ENCODE measurements at regions not wholly inside any gene's neighbourhood (a gene's known extent, or its start where the extent isn't known, plus 50 kb on each side); places are given as distances from the start of the nearest gene placed in this dataset.

DNA sequence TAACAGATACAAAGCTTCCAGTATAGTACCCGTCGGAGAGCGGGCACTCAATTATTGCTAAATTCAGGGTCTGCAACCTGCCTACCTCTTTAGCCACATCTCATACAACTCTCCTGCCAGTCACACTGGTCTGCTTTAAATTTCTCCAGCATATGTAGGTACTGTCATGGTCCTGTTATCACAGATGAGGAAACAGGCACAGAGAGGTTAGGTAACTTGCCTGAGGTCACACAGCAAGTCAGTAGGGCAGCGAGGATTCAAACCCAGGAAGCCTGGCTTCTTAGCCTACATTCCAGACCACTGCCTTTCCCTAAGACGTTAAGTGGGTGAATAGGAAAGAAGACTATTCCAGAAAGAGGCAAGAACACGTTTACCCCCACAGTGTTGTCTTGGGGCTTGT is 186.0 kb upstream of the NFIB start:
- DNase-seq (ENCODE audit: low spot score in 2 of 2) (no peak), ATAC-seq (no peak)
- Mint-ChIP-seq H3K4me3 (no peak overlapping the region), H3K27ac (no peak overlapping the region), H3K36me3 (no peaks in the 10 kb centered on the region), H3K9me3 (peaks cover 8% of the 10 kb centered on the region), H3K4me1 (no peaks in the 10 kb centered on the region)

DNA sequence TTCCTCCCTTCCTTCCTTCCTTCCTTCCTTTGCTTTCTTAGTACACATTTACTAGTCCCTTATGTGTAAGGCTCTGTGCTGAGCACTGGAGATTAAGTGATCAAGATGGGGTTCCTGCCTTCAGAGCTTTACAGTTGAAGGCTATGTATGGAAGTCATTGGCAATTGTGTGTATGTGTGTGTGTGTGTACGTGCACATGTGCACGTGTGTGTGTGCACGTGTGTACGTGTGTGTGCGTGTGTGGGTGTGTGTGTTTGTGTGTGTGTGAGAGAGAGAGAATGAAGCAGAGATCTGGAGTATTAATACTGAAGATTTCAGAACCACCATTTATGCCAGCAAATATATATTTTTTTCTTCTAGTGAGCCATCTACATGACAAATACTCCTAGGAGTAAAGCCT is 184.9 kb upstream of the NFIB start:
- Mint-ChIP-seq H3K4me3 (no peak overlapping the region), H3K27ac (no peak overlapping the region), H3K36me3 (no peaks in the 10 kb centered on the region), H3K4me1 (no peaks in the 10 kb centered on the region), H3K9me3 (peaks cover 4% of the 10 kb centered on the region)
- DNase-seq (ENCODE audit: low spot score in 2 of 2) (no peak), ATAC-seq (no peak)

GRCh38 chr9:14497476-14497875 is 183.5 kb upstream of the NFIB start:
- Mint-ChIP-seq H3K4me1 (no peaks in the 10 kb centered on the region), H3K27ac (peak overlapping the region; percentile 35), H3K9me3 (no peaks in the 10 kb centered on the region), H3K36me3 (no peaks in the 10 kb centered on the region), H3K4me3 (no peak overlapping the region)
- DNase-seq (ENCODE audit: low spot score in 2 of 2): no peak
- ATAC-seq: no peak

DNA sequence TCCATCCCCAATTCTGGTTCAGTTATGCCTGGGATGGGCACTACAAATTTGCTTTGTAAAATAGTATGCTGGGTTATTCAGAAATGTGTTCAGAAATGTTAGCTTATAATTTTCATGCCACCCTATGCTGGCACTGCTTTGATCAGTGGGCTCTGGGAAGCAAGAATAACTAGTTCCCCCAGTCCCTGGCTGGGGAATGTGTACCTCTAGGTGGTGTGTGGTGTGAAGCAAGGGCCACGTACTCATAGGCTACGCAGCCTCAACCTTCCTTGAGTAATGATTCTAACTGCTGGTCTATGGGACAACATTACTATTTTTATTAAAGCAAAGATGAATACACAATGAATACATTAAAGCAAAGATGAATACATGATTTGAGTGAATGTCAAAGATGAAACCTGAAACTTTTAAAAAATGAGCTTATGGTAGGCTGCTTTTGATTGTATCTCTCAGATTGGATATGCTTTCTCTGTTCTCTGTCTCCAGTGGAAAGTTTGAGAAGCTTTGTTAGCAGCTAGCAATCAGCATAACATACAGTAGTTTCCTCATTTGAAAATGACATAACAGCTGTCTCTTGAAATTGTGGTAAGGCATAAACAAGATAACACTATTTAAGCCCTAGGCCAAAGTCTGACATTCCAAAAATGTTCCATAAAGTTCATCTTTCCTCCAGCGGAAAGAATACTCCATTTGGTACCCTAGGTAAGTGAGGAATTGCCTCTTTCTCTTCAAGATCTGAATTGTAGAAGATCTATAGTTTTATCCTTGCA is 174.7 kb upstream of the NFIB start:
- Mint-ChIP-seq H3K27ac (no peak overlapping the region), H3K36me3 (no peaks in the 10 kb centered on the region), H3K9me3 (no peaks in the 10 kb centered on the region), H3K4me3 (no peak overlapping the region), H3K4me1 (no peaks in the 10 kb centered on the region)
- DNase-seq (ENCODE audit: low spot score in 2 of 2): no peak
- no peak for ATAC-seq

- ATAC-seq: no peak
- no peak overlapping the region for H3K27ac Mint-ChIP-seq
Observed at GRCh38 chr9:14487547-14488185, 173.7 kb upstream of the NFIB start.

DNA sequence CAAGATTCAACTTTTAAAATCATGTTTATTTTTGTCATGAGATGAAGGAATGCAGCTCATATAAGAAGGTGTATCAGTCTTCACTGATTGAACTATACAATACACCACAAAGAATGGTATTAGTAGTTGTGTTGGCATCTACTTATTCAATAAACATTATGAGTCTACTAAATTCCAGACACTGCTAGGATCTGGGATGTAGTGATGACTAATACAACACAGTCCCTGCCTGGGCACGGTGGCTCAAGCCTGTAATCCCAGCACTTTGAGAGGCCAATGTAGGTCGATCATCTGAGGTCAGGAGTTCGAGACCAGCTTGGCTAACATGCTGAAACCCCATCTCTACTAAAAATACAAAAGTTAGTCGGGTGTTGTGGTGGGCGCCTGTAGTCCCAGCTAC is 171.4 kb upstream of the NFIB start:
- no peak overlapping the region for H3K4me3 Mint-ChIP-seq
- no peak overlapping the region for H3K27ac Mint-ChIP-seq
- no peaks in the 10 kb centered on the region for H3K4me1 Mint-ChIP-seq
- DNase-seq (ENCODE audit: low spot score in 2 of 2) (no peak), ATAC-seq (no peak)
- peaks cover 2% of the 10 kb centered on the region for H3K9me3 Mint-ChIP-seq
- H3K36me3 Mint-ChIP-seq: no peaks in the 10 kb centered on the region

More at GRCh38 chr9:14487547-14488185, 173.7 kb upstream of the NFIB start:
- Mint-ChIP-seq H3K4me3 (no peak overlapping the region), H3K36me3 (no peaks in the 10 kb centered on the region), H3K9me3 (no peaks in the 10 kb centered on the region), H3K4me1 (no peaks in the 10 kb centered on the region)
- no peak for DNase-seq (ENCODE audit: low spot score in 2 of 2)

- peaks cover 5% of the 10 kb centered on the region for H3K9me3 Mint-ChIP-seq
- no peak overlapping the region for H3K4me3 Mint-ChIP-seq
- DNase-seq (ENCODE audit: low spot score in 2 of 2) (no peak), ATAC-seq (no peak)
- H3K4me1 Mint-ChIP-seq: no peaks in the 10 kb centered on the region
- no peak overlapping the region for H3K27ac Mint-ChIP-seq
- no peaks in the 10 kb centered on the region for H3K36me3 Mint-ChIP-seq
Observed at GRCh38 chr9:14482856-14483255, 168.9 kb upstream of the NFIB start.

- Mint-ChIP-seq H3K9me3 (peaks cover 5% of the 10 kb centered on the region), H3K27ac (no peak overlapping the region), H3K4me3 (no peak overlapping the region), H3K36me3 (no peaks in the 10 kb centered on the region), H3K4me1 (no peaks in the 10 kb centered on the region)
- ATAC-seq (no peak), DNase-seq (ENCODE audit: low spot score in 2 of 2) (no peak)
Observed at GRCh38 chr9:14480526-14480925, 166.6 kb upstream of the NFIB start.

DNA sequence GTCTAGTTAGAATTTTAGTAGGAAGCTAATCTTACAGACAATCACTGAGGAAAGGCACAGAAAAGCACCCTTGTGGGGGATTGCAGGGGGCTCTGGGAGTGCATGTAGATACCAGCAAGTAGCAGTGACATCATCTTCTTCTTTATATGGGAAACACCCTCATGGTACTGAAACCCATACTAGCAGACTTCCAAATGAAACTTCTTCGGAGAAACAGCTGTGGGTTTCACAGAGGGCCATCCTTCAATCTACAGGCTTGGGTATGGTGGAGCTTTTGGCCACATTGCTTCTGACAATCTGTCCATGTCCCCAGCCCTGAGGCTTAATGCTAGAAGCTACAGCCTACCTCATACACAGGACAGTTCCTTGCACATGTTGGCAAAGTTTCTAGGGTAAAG is 165.2 kb upstream of the NFIB start:
- no peak for ATAC-seq
- Mint-ChIP-seq H3K4me1 (no peaks in the 10 kb centered on the region), H3K36me3 (no peaks in the 10 kb centered on the region), H3K9me3 (peaks cover 5% of the 10 kb centered on the region), H3K4me3 (no peak overlapping the region), H3K27ac (no peak overlapping the region)
- DNase-seq (ENCODE audit: low spot score in 2 of 2): no peak

DNA sequence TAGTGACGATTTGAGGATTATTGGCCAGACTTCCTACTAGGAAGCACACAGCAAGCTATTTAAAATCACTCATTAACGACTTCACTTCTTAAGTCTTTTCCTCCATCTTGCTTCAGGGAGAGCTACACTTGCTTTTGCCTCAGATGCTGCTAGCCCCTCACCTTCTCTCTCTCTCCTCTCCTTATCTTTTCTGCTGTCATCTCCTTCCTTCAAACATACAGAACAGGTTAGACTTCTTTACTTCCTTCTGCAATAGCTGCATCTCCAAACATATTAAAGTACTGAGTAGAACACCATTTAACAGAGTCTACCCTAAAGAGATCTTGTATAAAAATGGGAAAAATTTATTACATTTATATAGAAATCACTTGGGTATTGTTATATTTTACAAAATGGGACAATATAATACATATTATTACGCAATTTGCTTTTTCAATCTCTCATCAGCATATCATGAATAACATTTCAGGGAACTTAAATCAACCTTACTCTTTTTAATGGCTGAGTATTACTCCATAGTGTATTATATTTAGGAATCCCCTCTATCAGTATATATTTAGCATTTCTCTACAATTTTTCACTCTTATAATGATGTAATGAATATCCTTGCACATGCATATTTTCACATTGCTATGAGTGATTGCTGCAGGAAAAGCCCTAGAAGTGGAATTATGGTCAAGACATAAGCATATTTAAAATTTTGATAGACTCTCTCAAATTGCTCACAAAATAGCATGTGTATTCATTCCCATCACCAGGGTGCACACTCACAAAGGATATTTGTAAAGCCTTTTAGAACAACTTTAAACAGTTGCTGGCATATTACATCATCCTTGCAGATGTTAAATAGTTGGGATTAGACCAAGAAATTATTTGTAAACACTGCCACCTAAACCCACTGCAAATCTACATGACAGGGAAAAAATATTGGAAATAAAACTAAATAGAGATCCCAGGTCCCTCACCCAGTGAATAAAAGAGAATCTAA is 164.5 kb upstream of the NFIB start:
- H3K27ac Mint-ChIP-seq: no peak overlapping the region
- H3K4me3 Mint-ChIP-seq: no peak overlapping the region
- no peaks in the 10 kb centered on the region for H3K36me3 Mint-ChIP-seq
- H3K9me3 Mint-ChIP-seq: peaks cover 5% of the 10 kb centered on the region
- no peaks in the 10 kb centered on the region for H3K4me1 Mint-ChIP-seq
- ATAC-seq (no peak), DNase-seq (ENCODE audit: low spot score in 2 of 2) (no peak)

GRCh38 chr9:14471041-14471440 is 157.1 kb upstream of the NFIB start:
- Mint-ChIP-seq H3K4me1 (no peaks in the 10 kb centered on the region), H3K9me3 (no peaks in the 10 kb centered on the region), H3K4me3 (no peak overlapping the region), H3K36me3 (no peaks in the 10 kb centered on the region), H3K27ac (no peak overlapping the region)
- no peak for DNase-seq (ENCODE audit: low spot score in 2 of 2)
- ATAC-seq: no peak

- no peaks in the 10 kb centered on the region for H3K36me3 Mint-ChIP-seq
Observed at GRCh38 chr9:14467675-14468374, 153.9 kb upstream of the NFIB start.

GRCh38 chr9:14466828-14467227 is 152.9 kb upstream of the NFIB start:
- DNase-seq (ENCODE audit: low spot score in 2 of 2) (no peak), ATAC-seq (no peak)
- Mint-ChIP-seq H3K9me3 (no peaks in the 10 kb centered on the region), H3K27ac (no peak overlapping the region), H3K36me3 (no peaks in the 10 kb centered on the region), H3K4me1 (no peaks in the 10 kb centered on the region), H3K4me3 (no peak overlapping the region)

More at GRCh38 chr9:14467675-14468374, 153.9 kb upstream of the NFIB start:
- no peaks in the 10 kb centered on the region for H3K4me1 Mint-ChIP-seq
- H3K27ac Mint-ChIP-seq: no peak overlapping the region
- H3K4me3 Mint-ChIP-seq: no peak overlapping the region
- H3K9me3 Mint-ChIP-seq: no peaks in the 10 kb centered on the region
- ATAC-seq (no peak), DNase-seq (ENCODE audit: low spot score in 2 of 2) (no peak)

DNA sequence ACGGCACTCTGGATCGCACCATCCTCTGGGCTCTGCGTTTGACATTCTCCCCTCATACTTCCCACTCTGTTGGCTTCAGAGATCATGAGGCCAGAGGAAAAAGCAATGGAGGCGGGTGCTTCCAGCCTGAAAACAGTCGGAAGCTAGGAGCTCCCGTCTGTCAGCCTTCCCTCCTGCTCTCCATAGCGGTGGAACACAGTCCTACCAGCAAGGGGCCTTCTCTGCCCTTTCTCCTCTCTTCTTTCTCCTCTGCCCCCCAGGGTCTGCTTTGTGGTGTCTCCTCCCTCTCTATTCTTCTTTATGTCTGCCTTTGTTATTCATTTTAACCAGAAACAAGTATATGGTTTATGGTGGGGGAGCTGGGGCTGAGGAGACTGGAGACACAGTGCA is 152.5 kb upstream of the NFIB start:
- H3K9me3 Mint-ChIP-seq: no peaks in the 10 kb centered on the region
- no peak overlapping the region for H3K27ac Mint-ChIP-seq
- no peak overlapping the region for H3K4me3 Mint-ChIP-seq
- no peaks in the 10 kb centered on the region for H3K36me3 Mint-ChIP-seq
- no peak for ATAC-seq
- no peaks in the 10 kb centered on the region for H3K4me1 Mint-ChIP-seq
- no peak for DNase-seq (ENCODE audit: low spot score in 2 of 2)

DNA sequence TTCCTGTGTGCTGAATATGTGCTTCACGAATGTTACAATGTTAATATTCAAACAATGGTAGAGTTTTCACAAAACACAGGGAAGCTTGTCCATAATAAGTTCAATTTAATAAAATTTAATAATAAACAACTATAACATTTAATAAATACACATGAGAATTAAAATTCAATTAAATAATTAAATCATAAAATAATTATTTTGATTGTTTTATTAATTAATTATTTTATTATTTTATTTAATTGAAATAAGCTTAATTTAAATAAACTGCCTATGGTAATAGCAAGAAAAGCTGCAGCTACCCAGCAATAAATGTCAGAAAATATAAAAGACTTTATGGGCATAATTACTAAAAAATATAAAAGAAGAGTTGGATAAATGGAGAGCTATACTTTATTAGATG is 149.0 kb upstream of the NFIB start:
- no peak for DNase-seq (ENCODE audit: low spot score in 2 of 2)
- Mint-ChIP-seq H3K9me3 (no peaks in the 10 kb centered on the region), H3K4me3 (no peak overlapping the region), H3K4me1 (no peaks in the 10 kb centered on the region), H3K36me3 (no peaks in the 10 kb centered on the region), H3K27ac (no peak overlapping the region)
- no peak for ATAC-seq
